Keratinocyte (primary cell): ENCODE measurements at regions not wholly inside any gene's neighbourhood (a gene's known extent, or its start where the extent isn't known, plus 50 kb on each side); places are given as distances from the start of the nearest gene placed in this dataset.

ENCODE experiments used
- DNase-seq: peaks from one replicate; pipeline ENCODE4 v3.0.0-alpha.2; 2011; ENCODE audit warnings: low read depth, missing footprints, low spot score
- FAIRE-seq: peaks from 2 replicates; lab custom pipeline; 2011; peaks lifted over from hg19 to GRCh38; lab: Jason Lieb, UNC
- H2AFZ ChIP-seq: 2 replicates; pipeline ENCODE4 v1.6.0; 2012; ENCODE audit warnings: low read length, control low read depth, inconsistent platforms; ENCODE audit not compliant: control insufficient read depth
- H3K27ac ChIP-seq: 2 replicates; pipeline ENCODE4 v1.5.1; 2011; ENCODE audit warnings: low read length; ENCODE audit not compliant: control insufficient read depth, insufficient read depth
- H3K27me3 ChIP-seq: 3 replicates; pipeline ENCODE4 v1.6.0; 2011; ENCODE audit warnings: low read length; ENCODE audit not compliant: control insufficient read depth, insufficient read depth; ENCODE audit errors: extremely low read depth
- H3K36me3 ChIP-seq, 2 experiments: 2 replicates in 1 of 2; 3 replicates in 1 of 2; pipeline ENCODE4 v1.5.1; 2011; ENCODE audit warnings: low read length in 2 of 2, mild to moderate bottlenecking in 1 of 2; ENCODE audit not compliant: control insufficient read depth in 2 of 2, insufficient read depth in 2 of 2; ENCODE audit errors: extremely low read depth in 1 of 2
- H3K4me1 ChIP-seq: 3 replicates; pipeline ENCODE4 v1.5.1; 2011; ENCODE audit warnings: low read length; ENCODE audit not compliant: control insufficient read depth, insufficient read depth; ENCODE audit errors: extremely low read depth
- H3K4me2 ChIP-seq: 3 replicates; pipeline ENCODE4 v1.6.0; 2011; ENCODE audit warnings: low read depth, low read length; ENCODE audit not compliant: control insufficient read depth, insufficient read depth; ENCODE audit errors: extremely low read depth
- H3K4me3 ChIP-seq, 3 experiments: fragments of 200-600 bp in 1 of 3; sonication (generic) in 1 of 3; 2 replicates in 2 of 3; 3 replicates in 1 of 3; pipeline ENCODE4 v1.5.1; 2011 to 2016; ENCODE audit warnings: low read length in 3 of 3, mild to moderate bottlenecking in 3 of 3, control low read depth in 2 of 3, inconsistent platforms in 1 of 3, low read depth in 1 of 3, mixed read lengths in 1 of 3, mixed run types in 1 of 3, moderate library complexity in 1 of 3; ENCODE audit not compliant: control insufficient read depth in 2 of 3, insufficient read depth in 2 of 3; ENCODE audit errors: extremely low read depth in 1 of 3
- H3K79me2 ChIP-seq: 2 replicates; pipeline ENCODE4 v1.6.0; 2012; ENCODE audit warnings: low read length; ENCODE audit not compliant: control insufficient read depth, insufficient read depth
- H3K9ac ChIP-seq: 3 replicates; pipeline ENCODE4 v1.6.0; 2011; ENCODE audit warnings: low read length; ENCODE audit not compliant: control insufficient read depth, insufficient read depth; ENCODE audit errors: extremely low read depth
- H3K9me1 ChIP-seq: 3 replicates; pipeline ENCODE4 v1.6.0; 2011; ENCODE audit warnings: low read length; ENCODE audit not compliant: control insufficient read depth, insufficient read depth; ENCODE audit errors: extremely low read depth
- H3K9me3 ChIP-seq: 2 replicates; pipeline ENCODE4 v1.5.1; 2012; ENCODE audit warnings: low read depth, low read length; ENCODE audit not compliant: control insufficient read depth
- H4K20me1 ChIP-seq: 3 replicates; pipeline ENCODE4 v1.6.0; 2011; ENCODE audit warnings: low read length; ENCODE audit not compliant: control insufficient read depth, insufficient read depth; ENCODE audit errors: extremely low read depth
- EZH2 ChIP-seq: IDR thresholded peaks from one replicate; pipeline ENCODE4 v1.6.1; 2012; ENCODE audit warnings: inconsistent platforms, mild to moderate bottlenecking, low read length, moderate library complexity
- dilution Hi-C: fragments of 300-500 bp; cut with MboI; formaldehyde crosslinking; loops from one replicate; pipeline ENCODE4 v1.7.0; 2020; ENCODE audit warnings: low sequenced_read_pairs; ENCODE audit not compliant: extremely low pct_ligation_motif_present
- TF ChIP-seq, protein P1 (sequence below), 3 experiments: IDR thresholded peaks in 1 of 3; conservative IDR thresholded peaks in 1 of 3; optimal IDR thresholded peaks in 1 of 3; 2 replicates in 2 of 3; 3 replicates in 1 of 3; pipeline versions ENCODE3 to v1.5.1; 2011; ENCODE audit warnings: low read length in 3 of 3, mild to moderate bottlenecking in 3 of 3, moderate library complexity in 2 of 3, control low read depth in 1 of 3, inconsistent platforms in 1 of 3; ENCODE audit not compliant: insufficient read depth in 2 of 3; ENCODE audit errors: extremely low read depth in 1 of 3

GRCh38 chr11:107266455-107266854 lies 191.2 kb downstream of the CWF19L2 start:
- dilution Hi-C loops: no loop called here
- Histone ChIP-seq H3K4me1 (no peaks in the 10 kb centered on the region), H3K4me3 (no peak overlapping the region), H3K9me1 (no peaks in the 10 kb centered on the region), H3K27me3 (no peaks in the 10 kb centered on the region), H3K9ac (no peak overlapping the region), H3K79me2 (no peaks in the 10 kb centered on the region), H3K36me3 (no peaks in the 10 kb centered on the region), H2AFZ (no peak overlapping the region), H3K9me3 (no peaks in the 10 kb centered on the region), H4K20me1 (no peaks in the 10 kb centered on the region), H3K27ac (no peak overlapping the region), H3K4me2 (no peak overlapping the region)
- DNase-seq (no peak), FAIRE-seq (no peak)
- no peak for TF ChIP-seq EZH2
- TF ChIP-seq, protein P1, sequence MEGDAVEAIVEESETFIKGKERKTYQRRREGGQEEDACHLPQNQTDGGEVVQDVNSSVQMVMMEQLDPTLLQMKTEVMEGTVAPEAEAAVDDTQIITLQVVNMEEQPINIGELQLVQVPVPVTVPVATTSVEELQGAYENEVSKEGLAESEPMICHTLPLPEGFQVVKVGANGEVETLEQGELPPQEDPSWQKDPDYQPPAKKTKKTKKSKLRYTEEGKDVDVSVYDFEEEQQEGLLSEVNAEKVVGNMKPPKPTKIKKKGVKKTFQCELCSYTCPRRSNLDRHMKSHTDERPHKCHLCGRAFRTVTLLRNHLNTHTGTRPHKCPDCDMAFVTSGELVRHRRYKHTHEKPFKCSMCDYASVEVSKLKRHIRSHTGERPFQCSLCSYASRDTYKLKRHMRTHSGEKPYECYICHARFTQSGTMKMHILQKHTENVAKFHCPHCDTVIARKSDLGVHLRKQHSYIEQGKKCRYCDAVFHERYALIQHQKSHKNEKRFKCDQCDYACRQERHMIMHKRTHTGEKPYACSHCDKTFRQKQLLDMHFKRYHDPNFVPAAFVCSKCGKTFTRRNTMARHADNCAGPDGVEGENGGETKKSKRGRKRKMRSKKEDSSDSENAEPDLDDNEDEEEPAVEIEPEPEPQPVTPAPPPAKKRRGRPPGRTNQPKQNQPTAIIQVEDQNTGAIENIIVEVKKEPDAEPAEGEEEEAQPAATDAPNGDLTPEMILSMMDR (optimal IDR thresholded peaks at IDR 0.05 in 1 of 3, IDR thresholded peaks at IDR 0.05 in 1 of 3, conservative IDR thresholded peaks at IDR 0.05 in 1 of 3; ENCODE audit: extremely low read depth in 1 of 3, insufficient read depth in 2 of 3, low read length in 3 of 3): no peak

DNA sequence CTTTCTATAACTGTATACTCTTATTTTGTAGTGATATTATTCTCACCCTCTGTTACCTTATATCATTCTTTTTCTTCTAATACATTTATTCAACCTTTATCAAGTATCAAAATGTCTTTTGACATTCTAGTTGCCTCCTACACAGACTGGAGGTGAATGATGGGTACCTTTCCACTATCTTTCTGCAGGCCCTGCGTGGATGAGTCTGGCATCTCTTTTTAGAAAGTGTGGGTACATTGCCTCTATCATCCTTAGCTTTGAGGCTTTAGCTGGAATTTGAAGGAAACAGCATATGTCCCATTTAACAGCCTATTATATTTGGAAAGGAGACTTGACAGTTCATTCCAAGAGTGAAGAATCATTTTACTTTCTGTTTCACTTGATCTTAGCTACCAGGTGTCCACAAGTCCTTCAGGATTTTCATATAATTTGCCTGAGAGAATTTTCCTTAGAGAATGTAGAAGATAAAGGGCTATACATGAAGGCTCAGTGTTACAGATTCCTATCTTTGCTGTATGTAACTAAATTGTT lies 192.0 kb downstream of the CWF19L2 start:
- Histone ChIP-seq H3K27me3 (no peaks in the 10 kb centered on the region), H2AFZ (no peak overlapping the region), H3K4me3 (no peak overlapping the region), H3K9ac (no peak overlapping the region), H3K36me3 (no peaks in the 10 kb centered on the region), H3K4me2 (no peak overlapping the region), H3K9me3 (no peaks in the 10 kb centered on the region), H4K20me1 (no peaks in the 10 kb centered on the region), H3K79me2 (no peaks in the 10 kb centered on the region), H3K27ac (no peak overlapping the region), H3K4me1 (no peaks in the 10 kb centered on the region), H3K9me1 (no peaks in the 10 kb centered on the region)
- TF ChIP-seq, protein P1 (optimal IDR thresholded peaks at IDR 0.05 in 1 of 3, IDR thresholded peaks at IDR 0.05 in 1 of 3, conservative IDR thresholded peaks at IDR 0.05 in 1 of 3; ENCODE audit: extremely low read depth in 1 of 3, insufficient read depth in 2 of 3, low read length in 3 of 3): no peak
- TF ChIP-seq EZH2: no peak
- DNase-seq (no peak), FAIRE-seq (no peak)
- dilution Hi-C loops: no loop called here
